ENCODE measurements at regions not wholly inside any gene's neighbourhood (a gene's known extent, or its start where the extent isn't known, plus 50 kb on each side); places are given as distances from the start of the nearest gene placed in this dataset.

- TF ChIP-seq CTCF (conservative IDR thresholded peaks at IDR 0.05; ENCODE audit: low read depth, low read length) (no peak), EZH2 (IDR thresholded peaks at IDR 0.05; ENCODE audit: low read length, unreplicated experiment) (no peak)
Observed at GRCh38 chr4:104596189-104596588, 101.5 kb upstream of the CXXC4 start.

Data from PC-3 (cell line).